Calu3 (cell line): ENCODE measurements at regions not wholly inside any gene's neighbourhood (a gene's known extent, or its start where the extent isn't known, plus 50 kb on each side); places are given as distances from the start of the nearest gene placed in this dataset.

Experiments
- BruUV-seq: library from RNA; stranded (reverse); fragments of 400-500 nt; replicated peaks from 2 replicates; lab custom pipeline; 2021; lab: Mats Ljungman, UMichigan
- CTCF ChIA-PET: fragments of 300-600 bp; sonication (Branson Sonifier 250); formaldehyde crosslinking; loops from one replicate; lab custom pipeline; 2022; ENCODE audit warnings: antibody characterized with exemption; lab: Charles Lee
- DNase-seq: peaks from one replicate; pipeline ENCODE4 v3.0.0; 2022
- H3K27ac Mint-ChIP-seq: one replicate; pipeline ENCODE4 v1.8.0; 2022; ENCODE audit warnings: mixed read lengths; ENCODE audit not compliant: unreplicated experiment
- H3K27me3 Mint-ChIP-seq: one replicate; pipeline ENCODE4 v1.8.0; 2022; ENCODE audit warnings: mixed read lengths; ENCODE audit not compliant: unreplicated experiment
- H3K36me3 Mint-ChIP-seq: one replicate; pipeline ENCODE4 v1.8.0; 2022; ENCODE audit warnings: mild to moderate bottlenecking, moderate library complexity, mixed read lengths; ENCODE audit not compliant: insufficient read depth, unreplicated experiment
- H3K4me1 Mint-ChIP-seq: one replicate; pipeline ENCODE4 v1.8.0; 2022; ENCODE audit warnings: mild to moderate bottlenecking, low read depth, mixed read lengths; ENCODE audit not compliant: unreplicated experiment
- H3K4me3 Mint-ChIP-seq: one replicate; pipeline ENCODE4 v1.8.0; 2022; ENCODE audit warnings: mild to moderate bottlenecking, low read depth, moderate library complexity, mixed read lengths; ENCODE audit not compliant: unreplicated experiment
- H3K9me3 Mint-ChIP-seq: one replicate; pipeline ENCODE4 v1.8.0; 2022; ENCODE audit warnings: low read depth, mixed read lengths; ENCODE audit not compliant: unreplicated experiment
- CTCF ChIP-seq: fragments of 200-600 bp; IDR thresholded peaks from one replicate; pipeline ENCODE4 v1.8.0; 2022; ENCODE audit warnings: antibody characterized with exemption; ENCODE audit not compliant: unreplicated experiment
- intact Hi-C: fragments of 100-400 bp; cut with micrococcal nuclease; formaldehyde crosslinking; loops from one replicate; pipeline ENCODE4 v1.10.0; 2022; ENCODE audit not compliant: unreplicated experiment

- Mint-ChIP-seq H3K9me3 (no peaks in the 10 kb centered on the region), H3K36me3 (no peaks in the 10 kb centered on the region), H3K27ac (no peak overlapping the region), H3K4me1 (no peaks in the 10 kb centered on the region), H3K4me3 (no peak overlapping the region), H3K27me3 (no peaks in the 10 kb centered on the region)
- no peak for DNase-seq
- no TSS peak for BruUV-seq
- no peak for TF ChIP-seq CTCF
- CTCF ChIA-PET, result no interaction called here
- intact Hi-C loops, result no loop called here
Measured at GRCh38 chr22:26732284-26732683, 74.9 kb downstream of the MIAT start.

GRCh38 chr22:26734339-26735018 lies 77.1 kb downstream of the MIAT start:
- Mint-ChIP-seq H3K27ac (no peak overlapping the region), H3K4me3 (no peak overlapping the region), H3K9me3 (no peaks in the 10 kb centered on the region), H3K36me3 (no peaks in the 10 kb centered on the region), H3K27me3 (no peaks in the 10 kb centered on the region), H3K4me1 (no peaks in the 10 kb centered on the region)
- CTCF ChIA-PET, result interaction anchor here (1.0 kb wide), 1 partner anchor 10 kb away, joined by 3 read pairs; no protein-coding TSS in a partner anchor
- DNase-seq, result no peak
- no TSS peak for BruUV-seq
- intact Hi-C loops, result no loop called here
- TF ChIP-seq CTCF, result no peak

GRCh38 chr22:26735019-26735409 lies 77.6 kb downstream of the MIAT start:
- Mint-ChIP-seq H3K27ac (no peak overlapping the region), H3K4me1 (no peaks in the 10 kb centered on the region), H3K9me3 (no peaks in the 10 kb centered on the region), H3K36me3 (no peaks in the 10 kb centered on the region), H3K4me3 (no peak overlapping the region), H3K27me3 (no peaks in the 10 kb centered on the region)
- intact Hi-C loops, result no loop called here
- CTCF ChIA-PET, result interaction anchor here (1.0 kb wide), 1 partner anchor 9 kb away, joined by 3 read pairs; no protein-coding TSS in a partner anchor
- TF ChIP-seq CTCF, result no peak
- BruUV-seq, result no TSS peak
- DNase-seq, result no peak

GRCh38 chr22:26737262-26737661 lies 79.9 kb downstream of the MIAT start:
- no peaks in the 10 kb centered on the region for H3K4me1 Mint-ChIP-seq
- BruUV-seq, result no TSS peak
- H3K4me3 Mint-ChIP-seq, result no peak overlapping the region
- no peak overlapping the region for H3K27ac Mint-ChIP-seq
- CTCF ChIA-PET, result no interaction called here
- H3K27me3 Mint-ChIP-seq, result no peaks in the 10 kb centered on the region
- H3K9me3 Mint-ChIP-seq, result no peaks in the 10 kb centered on the region
- TF ChIP-seq CTCF, result no peak
- no peak for DNase-seq
- no peaks in the 10 kb centered on the region for H3K36me3 Mint-ChIP-seq
- intact Hi-C loops, result no loop called here
